Endothelial cell of umbilical vein (primary cell): ENCODE measurements at regions not wholly inside any gene's neighbourhood (a gene's known extent, or its start where the extent isn't known, plus 50 kb on each side); places are given as distances from the start of the nearest gene placed in this dataset.

Source experiments
- BruUV-seq: library from RNA; stranded (reverse); fragments of 400-500 nt; replicated peaks from 2 replicates; lab custom pipeline; 2021; lab: Mats Ljungman, UMichigan
- CTCF ChIA-PET: fragments of 300-600, 350-600 bp; sonication (Branson Sonifier 250); formaldehyde crosslinking; loops from one replicate; lab custom pipeline; 2021; ENCODE audit warnings: antibody characterized with exemption, inconsistent platforms; lab: Charles Lee
- POLR2A ChIA-PET: fragments of 300-600, 350-600 bp; sonication (Branson Sonifier 250); formaldehyde crosslinking; loops from one replicate; lab custom pipeline; 2021; ENCODE audit warnings: antibody characterized with exemption, inconsistent platforms; lab: Charles Lee
- DNase-seq: peaks from one replicate; pipeline ENCODE4 v3.0.0-alpha.2; 2011; ENCODE audit warnings: low read depth, low spot score
- FAIRE-seq: peaks from 2 replicates; lab custom pipeline; 2011; peaks lifted over from hg19 to GRCh38; lab: Jason Lieb, UNC
- H2AFZ ChIP-seq: 2 replicates; pipeline ENCODE4 v1.6.0; 2012; ENCODE audit warnings: low read depth, low read length, control low read depth, inconsistent platforms
- H3K27ac ChIP-seq: 2 replicates; pipeline ENCODE4 v1.5.1; 2011; ENCODE audit warnings: low read depth, mild to moderate bottlenecking, control low read depth, low read length, moderate library complexity; ENCODE audit not compliant: insufficient read depth
- H3K27me3 ChIP-seq, 2 experiments: 2 replicates each; pipeline versions ENCODE4 v1.6.0 to v1.6.1; 2011; ENCODE audit warnings: low read length in 2 of 2, mixed read lengths in 1 of 2; ENCODE audit not compliant: control insufficient read depth in 2 of 2, insufficient read depth in 2 of 2
- H3K36me3 ChIP-seq, 2 experiments: 2 replicates in 1 of 2; 3 replicates in 1 of 2; pipeline ENCODE4 v1.5.1; 2011; ENCODE audit warnings: low read length in 2 of 2, mild to moderate bottlenecking in 1 of 2, moderate library complexity in 1 of 2; ENCODE audit not compliant: control insufficient read depth in 2 of 2, insufficient read depth in 2 of 2; ENCODE audit errors: extremely low read depth in 1 of 2
- H3K4me1 ChIP-seq: 3 replicates; pipeline ENCODE4 v1.5.1; 2011; ENCODE audit warnings: mild to moderate bottlenecking, low read length; ENCODE audit not compliant: control insufficient read depth, insufficient read depth; ENCODE audit errors: extremely low read depth
- H3K4me2 ChIP-seq: 2 replicates; pipeline ENCODE4 v1.6.1; 2011; ENCODE audit warnings: low read length, control low read depth, mixed read lengths; ENCODE audit not compliant: insufficient read depth
- H3K4me3 ChIP-seq, 3 experiments: fragments of 200-600 bp in 1 of 3; sonication (generic), shearing (Covaris generic) in 1 of 3; replicated peaks in 1 of 3; 2 replicates each; pipeline ENCODE4 v1.5.1; 2011 to 2016; ENCODE audit warnings: control low read depth in 3 of 3, low read length in 3 of 3, mild to moderate bottlenecking in 2 of 3, inconsistent platforms in 1 of 3, low read depth in 1 of 3, moderate library complexity in 1 of 3; ENCODE audit not compliant: insufficient read depth in 1 of 3
- H3K79me2 ChIP-seq: 2 replicates; pipeline ENCODE4 v1.6.0; 2012; ENCODE audit warnings: low read length, inconsistent platforms; ENCODE audit not compliant: control insufficient read depth, insufficient read depth
- H3K9ac ChIP-seq: replicated peaks from 2 replicates; pipeline ENCODE3; 2011; ENCODE audit warnings: low read length, control low read depth; ENCODE audit not compliant: insufficient read depth; ENCODE audit errors: extremely low read depth
- H3K9me1 ChIP-seq: replicated peaks from 3 replicates; pipeline ENCODE4 v1.6.0; 2011; ENCODE audit warnings: mild to moderate bottlenecking, low read length; ENCODE audit not compliant: control insufficient read depth, insufficient read depth; ENCODE audit errors: extremely low read depth
- H3K9me3 ChIP-seq: replicated peaks from 2 replicates; pipeline ENCODE4 v1.5.1; 2012; ENCODE audit warnings: low read length, inconsistent platforms; ENCODE audit not compliant: control insufficient read depth, insufficient read depth
- H4K20me1 ChIP-seq: replicated peaks from 2 replicates; pipeline ENCODE3; 2011; ENCODE audit warnings: mild to moderate bottlenecking, low read length; ENCODE audit not compliant: control insufficient read depth, insufficient read depth; ENCODE audit errors: extremely low read depth
- EZH2 ChIP-seq: IDR thresholded peaks from 2 replicates; pipeline ENCODE4 v1.6.1; 2012; ENCODE audit warnings: borderline replicate concordance, low read depth, mild to moderate bottlenecking, moderate library complexity, low read length, inconsistent platforms; ENCODE audit not compliant: severe bottlenecking
- FOS ChIP-seq: IDR thresholded peaks from 2 replicates; pipeline ENCODE4 v1.6.1; 2011; ENCODE audit warnings: mild to moderate bottlenecking, low read length, moderate library complexity, borderline replicate concordance; ENCODE audit not compliant: insufficient read depth
- GATA2 ChIP-seq: IDR thresholded peaks from 2 replicates; pipeline ENCODE4 v1.7.0; 2011; ENCODE audit warnings: low read depth, mild to moderate bottlenecking, moderate library complexity, mixed read lengths, low read length; ENCODE audit not compliant: insufficient read length, insufficient read depth
- JUN ChIP-seq: IDR thresholded peaks from 2 replicates; pipeline ENCODE4 v1.6.1; 2011; ENCODE audit warnings: borderline replicate concordance, low read depth; ENCODE audit not compliant: insufficient read length, insufficient read depth
- MYC ChIP-seq: IDR thresholded peaks from one replicate; pipeline ENCODE4 v1.6.1; 2011; ENCODE audit warnings: mild to moderate bottlenecking, low read depth, low read length
- POLR2A ChIP-seq: IDR thresholded peaks from 2 replicates; pipeline ENCODE4 v1.6.1; 2012; ENCODE audit warnings: low read depth, mild to moderate bottlenecking, control low read depth, low read length
- POLR2AphosphoS5 ChIP-seq: IDR thresholded peaks from 2 replicates; pipeline ENCODE4 v1.6.1; 2012; ENCODE audit warnings: low read depth, mild to moderate bottlenecking, control low read depth, low read length, moderate library complexity; ENCODE audit not compliant: insufficient read depth
- dilution Hi-C: fragments of 300-500 bp; cut with MboI; formaldehyde crosslinking; loops from one replicate; pipeline ENCODE4 v1.15.0; 2019; ENCODE audit warnings: low sequenced_read_pairs; ENCODE audit not compliant: extremely low pct_ligation_motif_present
- intact Hi-C: fragments of 100-400 bp; cut with micrococcal nuclease; formaldehyde crosslinking; loops from one replicate; pipeline ENCODE4 v1.10.0; 2022
- TF ChIP-seq, protein P1 (sequence below): IDR thresholded peaks from 2 replicates; pipeline ENCODE4 v1.6.1; 2011; ENCODE audit not compliant: insufficient read depth, insufficient read length
- TF ChIP-seq, protein P2 (sequence below), 2 donors: IDR thresholded peaks; 1 replicate in 1 of 2; 2 replicates in 1 of 2; pipeline ENCODE4 v1.5.1; 2011; ENCODE audit warnings: low read length in 2 of 2, mild to moderate bottlenecking in 2 of 2, moderate library complexity in 2 of 2, control low read depth in 1 of 2, inconsistent platforms in 1 of 2, low read depth in 1 of 2; ENCODE audit not compliant: insufficient read depth in 1 of 2; ENCODE audit errors: extremely low read depth in 1 of 2

DNA sequence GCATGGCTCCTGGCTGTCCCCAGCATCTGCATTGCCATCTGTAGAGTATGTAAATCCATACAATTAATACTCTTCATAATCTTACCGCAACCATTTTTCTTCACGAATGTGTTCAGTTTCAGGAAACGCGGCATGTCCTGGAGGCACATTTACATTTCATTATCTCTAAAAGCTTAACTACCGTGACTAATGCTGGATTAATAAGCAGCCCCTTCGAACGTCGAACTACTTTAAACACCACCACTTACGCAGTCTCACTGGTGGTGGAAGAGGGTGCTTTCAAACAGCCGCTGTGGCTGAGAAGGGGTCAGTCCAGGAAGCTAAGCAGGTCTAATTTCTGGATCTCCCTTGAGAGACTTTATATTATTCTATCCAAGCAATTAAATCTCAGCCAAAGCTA, 85.6 kb downstream of the C5orf15 start:
- dilution Hi-C loops (no loop called here), intact Hi-C loops (no loop called here)
- no peak overlapping the region for H3K27ac ChIP-seq
- no TSS peak for BruUV-seq
- TF ChIP-seq, protein P1, sequence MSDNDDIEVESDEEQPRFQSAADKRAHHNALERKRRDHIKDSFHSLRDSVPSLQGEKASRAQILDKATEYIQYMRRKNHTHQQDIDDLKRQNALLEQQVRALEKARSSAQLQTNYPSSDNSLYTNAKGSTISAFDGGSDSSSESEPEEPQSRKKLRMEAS: no peak
- TF ChIP-seq MYC: no peak
- no peak for TF ChIP-seq JUN
- no peaks in the 10 kb centered on the region for H3K4me1 ChIP-seq
- H3K36me3 ChIP-seq: no peaks in the 10 kb centered on the region
- H3K9ac ChIP-seq: no peak overlapping the region
- no peaks in the 10 kb centered on the region for H4K20me1 ChIP-seq
- no peaks in the 10 kb centered on the region for H3K27me3 ChIP-seq
- ChIA-PET CTCF (no interaction called here), POLR2A (no interaction called here)
- no peak overlapping the region for H3K4me2 ChIP-seq
- no peak overlapping the region for H2AFZ ChIP-seq
- no peak for FAIRE-seq
- no peaks in the 10 kb centered on the region for H3K9me3 ChIP-seq
- H3K9me1 ChIP-seq: no peaks in the 10 kb centered on the region
- H3K79me2 ChIP-seq: no peaks in the 10 kb centered on the region
- H3K4me3 ChIP-seq: no peak overlapping the region
- no peak for DNase-seq

DNA sequence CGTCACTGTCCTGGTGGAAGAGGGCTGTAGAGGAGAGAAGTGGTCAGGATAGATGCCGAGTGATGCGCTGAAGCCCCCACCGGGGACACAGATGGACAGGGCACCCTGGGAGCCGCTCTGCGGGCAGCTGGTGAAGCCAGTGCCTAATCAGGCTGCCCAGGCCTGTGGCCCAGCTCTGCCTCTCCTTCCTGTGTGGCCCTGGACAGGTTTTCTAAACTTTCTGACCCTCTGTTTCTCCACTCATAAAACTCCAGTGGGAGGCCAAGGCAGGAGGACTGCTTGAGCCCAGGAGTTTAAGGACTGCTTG, 86.1 kb downstream of the C5orf15 start:
- no peak for FAIRE-seq

More for the DNA sequence above, 86.1 kb downstream of the C5orf15 start:
- no peaks in the 10 kb centered on the region for H3K9me1 ChIP-seq
- dilution Hi-C loops: no loop called here
- no TSS peak for BruUV-seq
- H2AFZ ChIP-seq: no peak overlapping the region
- DNase-seq: no peak
- H3K79me2 ChIP-seq: no peaks in the 10 kb centered on the region
- no peaks in the 10 kb centered on the region for H3K4me1 ChIP-seq
- H3K27me3 ChIP-seq: no peaks in the 10 kb centered on the region
- no peak overlapping the region for H3K4me3 ChIP-seq
- H3K9ac ChIP-seq: no peak overlapping the region
- no peaks in the 10 kb centered on the region for H4K20me1 ChIP-seq
- intact Hi-C loops: no loop called here
- no peak overlapping the region for H3K27ac ChIP-seq
- H3K4me2 ChIP-seq: no peak overlapping the region
- no peak for TF ChIP-seq JUN
- TF ChIP-seq MYC: no peak
- TF ChIP-seq, protein P2, sequence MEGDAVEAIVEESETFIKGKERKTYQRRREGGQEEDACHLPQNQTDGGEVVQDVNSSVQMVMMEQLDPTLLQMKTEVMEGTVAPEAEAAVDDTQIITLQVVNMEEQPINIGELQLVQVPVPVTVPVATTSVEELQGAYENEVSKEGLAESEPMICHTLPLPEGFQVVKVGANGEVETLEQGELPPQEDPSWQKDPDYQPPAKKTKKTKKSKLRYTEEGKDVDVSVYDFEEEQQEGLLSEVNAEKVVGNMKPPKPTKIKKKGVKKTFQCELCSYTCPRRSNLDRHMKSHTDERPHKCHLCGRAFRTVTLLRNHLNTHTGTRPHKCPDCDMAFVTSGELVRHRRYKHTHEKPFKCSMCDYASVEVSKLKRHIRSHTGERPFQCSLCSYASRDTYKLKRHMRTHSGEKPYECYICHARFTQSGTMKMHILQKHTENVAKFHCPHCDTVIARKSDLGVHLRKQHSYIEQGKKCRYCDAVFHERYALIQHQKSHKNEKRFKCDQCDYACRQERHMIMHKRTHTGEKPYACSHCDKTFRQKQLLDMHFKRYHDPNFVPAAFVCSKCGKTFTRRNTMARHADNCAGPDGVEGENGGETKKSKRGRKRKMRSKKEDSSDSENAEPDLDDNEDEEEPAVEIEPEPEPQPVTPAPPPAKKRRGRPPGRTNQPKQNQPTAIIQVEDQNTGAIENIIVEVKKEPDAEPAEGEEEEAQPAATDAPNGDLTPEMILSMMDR (IDR thresholded peaks at IDR 0.05; ENCODE audit: extremely low read depth in 1 of 2, insufficient read depth in 1 of 2, low read depth in 1 of 2, low read length in 2 of 2): no peak
- TF ChIP-seq, protein P1: no peak
- no peak for TF ChIP-seq EZH2
- TF ChIP-seq GATA2: no peak
- TF ChIP-seq FOS: no peak
- TF ChIP-seq POLR2A: no peak
- no peak for TF ChIP-seq POLR2AphosphoS5
- no peaks in the 10 kb centered on the region for H3K36me3 ChIP-seq
- ChIA-PET POLR2A (no interaction called here), CTCF (no interaction called here)
- H3K9me3 ChIP-seq: no peaks in the 10 kb centered on the region
